OCI-LY7 (cell line): ENCODE measurements at regions not wholly inside any gene's neighbourhood (a gene's known extent, or its start where the extent isn't known, plus 50 kb on each side); places are given as distances from the start of the nearest gene placed in this dataset.

Source experiments
- BruUV-seq: library from RNA; stranded (reverse); fragments of 400-500 nt; replicated peaks from 2 replicates; lab custom pipeline; 2021; lab: Mats Ljungman, UMichigan
- CTCF ChIA-PET: fragments of 300-600 bp; sonication (Branson Sonifier 250); formaldehyde crosslinking; loops from one replicate; lab custom pipeline; 2022; ENCODE audit warnings: antibody characterized with exemption; ENCODE audit not compliant: unreplicated experiment; lab: Charles Lee
- POLR2A ChIA-PET: fragments of 300-600 bp; sonication (Branson Sonifier 250); formaldehyde crosslinking; loops from one replicate; lab custom pipeline; 2022; ENCODE audit warnings: antibody characterized with exemption; lab: Charles Lee
- DNase-seq: peaks from one replicate; pipeline ENCODE4 v3.0.0-alpha.2; 2015; ENCODE audit warnings: low spot score
- H2AFZ ChIP-seq: fragments of 200-600 bp; sonication (generic), shearing (Covaris generic); 2 replicates; pipeline ENCODE4 v1.6.1; 2014; ENCODE audit warnings: mild to moderate bottlenecking, antibody characterized with exemption, low read length, moderate library complexity
- H3K27ac ChIP-seq: fragments of 200-600 bp; sonication (generic); 2 replicates; pipeline ENCODE4 v1.5.1; 2014; ENCODE audit warnings: mixed run types, low read depth, mild to moderate bottlenecking, moderate library complexity, low read length, inconsistent platforms; ENCODE audit not compliant: poor library complexity, severe bottlenecking
- H3K36me3 ChIP-seq: fragments of 200-600 bp; sonication (generic); 2 replicates; pipeline ENCODE4 v1.6.1; 2014; ENCODE audit warnings: mild to moderate bottlenecking, antibody characterized with exemption, low read length, moderate library complexity, mixed read lengths; ENCODE audit not compliant: insufficient read depth
- H3K4me1 ChIP-seq: fragments of 200-600 bp; sonication (generic); 2 replicates; pipeline ENCODE4 v1.5.1; 2014; ENCODE audit warnings: mild to moderate bottlenecking, low read length; ENCODE audit not compliant: insufficient read depth, poor library complexity, severe bottlenecking
- H3K4me2 ChIP-seq: fragments of 200-600 bp; sonication (generic); 2 replicates; pipeline ENCODE4 v1.6.1; 2014; ENCODE audit warnings: mild to moderate bottlenecking, low read length
- H3K4me3 ChIP-seq: fragments of 200-600 bp; sonication (generic); 2 replicates; pipeline ENCODE4 v1.5.1; 2014; ENCODE audit warnings: mild to moderate bottlenecking, low read depth, low read length; ENCODE audit not compliant: poor library complexity, severe bottlenecking
- H3K79me2 ChIP-seq: fragments of 200-600 bp; sonication (generic); 2 replicates; pipeline ENCODE4 v1.6.1; 2016; ENCODE audit warnings: low read depth, mild to moderate bottlenecking, low read length, moderate library complexity, mixed read lengths; ENCODE audit not compliant: insufficient read depth
- H3K9me2 ChIP-seq: fragments of 200-600 bp; sonication (generic); 2 replicates; pipeline ENCODE4 v1.6.1; 2016; ENCODE audit warnings: mild to moderate bottlenecking, low read length, mixed read lengths; ENCODE audit not compliant: insufficient read depth
- H3K9me3 ChIP-seq: fragments of 200-600 bp; sonication (generic); 2 replicates; pipeline ENCODE4 v1.6.1; 2014; ENCODE audit warnings: mild to moderate bottlenecking, mixed run types, low read length, mixed read lengths
- H4K20me1 ChIP-seq: fragments of 200-600 bp; sonication (generic); 2 replicates; pipeline ENCODE4 v1.6.1; 2014; ENCODE audit warnings: mild to moderate bottlenecking, antibody characterized with exemption, low read length, moderate library complexity, mixed read lengths; ENCODE audit not compliant: insufficient read depth
- EZH2phosphoT487 ChIP-seq: fragments of 200-600 bp; sonication (generic); IDR thresholded peaks from 2 replicates; pipeline ENCODE4 v1.6.1; 2018; ENCODE audit warnings: low read depth, borderline replicate concordance, mild to moderate bottlenecking, mixed run types, antibody characterized with exemption, low read length, moderate library complexity, mixed read lengths
- intact Hi-C: fragments of 100-400 bp; cut with micrococcal nuclease; formaldehyde crosslinking; loops from one replicate; pipeline ENCODE4 v1.10.0; 2022; ENCODE audit not compliant: unreplicated experiment
- TF ChIP-seq, protein P1 (sequence below): fragments of 200-600 bp; sonication (generic); conservative IDR thresholded peaks from 2 replicates; pipeline ENCODE4 v1.5.1; 2014; ENCODE audit warnings: mild to moderate bottlenecking, antibody characterized with exemption, low read length, moderate library complexity, mixed read lengths

DNA sequence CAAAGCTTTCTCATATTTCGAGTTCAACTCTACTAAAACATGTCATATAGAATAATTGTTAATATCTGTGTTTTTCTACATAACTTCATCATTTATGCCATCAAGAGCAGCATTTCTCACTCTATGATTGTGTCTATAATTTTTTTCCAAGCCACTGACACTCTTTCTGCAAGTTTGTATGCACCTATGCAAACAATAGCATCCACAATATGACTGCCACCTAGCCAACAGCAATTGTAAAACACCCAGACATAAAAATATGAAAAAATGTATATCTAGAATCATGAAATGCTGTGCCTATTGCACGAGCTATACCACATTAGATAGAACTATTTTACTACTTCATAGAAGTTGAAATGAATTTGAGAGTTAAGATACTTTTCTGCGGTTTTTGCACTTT is 286.5 kb upstream of the MARCKS start:
- H3K4me1 ChIP-seq: no peaks in the 10 kb centered on the region
- H3K79me2 ChIP-seq: no peaks in the 10 kb centered on the region
- intact Hi-C loops: no loop called here
- no peak overlapping the region for H2AFZ ChIP-seq
- no peaks in the 10 kb centered on the region for H3K9me3 ChIP-seq
- no peaks in the 10 kb centered on the region for H3K9me2 ChIP-seq
- no peak overlapping the region for H3K4me2 ChIP-seq
- no peak overlapping the region for H3K27ac ChIP-seq
- no peaks in the 10 kb centered on the region for H4K20me1 ChIP-seq
- CTCF ChIA-PET: no interaction called here
- no peak for DNase-seq
- H3K36me3 ChIP-seq: no peaks in the 10 kb centered on the region
- BruUV-seq: no TSS peak
- TF ChIP-seq EZH2phosphoT487: no peak
- TF ChIP-seq, protein P1, sequence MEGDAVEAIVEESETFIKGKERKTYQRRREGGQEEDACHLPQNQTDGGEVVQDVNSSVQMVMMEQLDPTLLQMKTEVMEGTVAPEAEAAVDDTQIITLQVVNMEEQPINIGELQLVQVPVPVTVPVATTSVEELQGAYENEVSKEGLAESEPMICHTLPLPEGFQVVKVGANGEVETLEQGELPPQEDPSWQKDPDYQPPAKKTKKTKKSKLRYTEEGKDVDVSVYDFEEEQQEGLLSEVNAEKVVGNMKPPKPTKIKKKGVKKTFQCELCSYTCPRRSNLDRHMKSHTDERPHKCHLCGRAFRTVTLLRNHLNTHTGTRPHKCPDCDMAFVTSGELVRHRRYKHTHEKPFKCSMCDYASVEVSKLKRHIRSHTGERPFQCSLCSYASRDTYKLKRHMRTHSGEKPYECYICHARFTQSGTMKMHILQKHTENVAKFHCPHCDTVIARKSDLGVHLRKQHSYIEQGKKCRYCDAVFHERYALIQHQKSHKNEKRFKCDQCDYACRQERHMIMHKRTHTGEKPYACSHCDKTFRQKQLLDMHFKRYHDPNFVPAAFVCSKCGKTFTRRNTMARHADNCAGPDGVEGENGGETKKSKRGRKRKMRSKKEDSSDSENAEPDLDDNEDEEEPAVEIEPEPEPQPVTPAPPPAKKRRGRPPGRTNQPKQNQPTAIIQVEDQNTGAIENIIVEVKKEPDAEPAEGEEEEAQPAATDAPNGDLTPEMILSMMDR: peak; percentile 47
- H3K4me3 ChIP-seq: no peak overlapping the region
- POLR2A ChIA-PET: interaction anchor here (0.6 to 0.7 kb wide), 2 partner anchors 194 to 248 kb away, joined by 4 to 5 read pairs; no protein-coding TSS in a partner anchor

DNA sequence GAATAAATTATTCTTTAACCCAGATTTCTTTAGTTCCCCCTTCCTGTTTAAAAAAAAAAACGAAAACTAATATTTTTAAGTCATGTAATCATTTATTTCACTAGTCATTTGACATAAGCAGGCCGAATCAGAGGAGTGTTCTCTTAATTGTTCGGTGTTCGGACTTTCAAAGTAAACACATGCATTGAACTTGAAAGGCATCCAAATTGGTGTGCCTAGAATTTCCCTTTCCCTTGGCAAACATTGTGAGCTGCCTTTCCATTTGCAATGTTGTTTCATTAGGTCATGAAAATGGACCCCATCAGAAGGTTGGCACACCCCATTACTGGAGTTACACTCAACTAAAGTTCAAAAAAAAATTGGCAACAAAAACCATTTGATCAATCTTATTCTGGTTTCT is 283.0 kb upstream of the MARCKS start:
- Histone ChIP-seq H3K79me2 (no peaks in the 10 kb centered on the region), H4K20me1 (no peaks in the 10 kb centered on the region), H3K27ac (no peak overlapping the region), H3K9me2 (no peaks in the 10 kb centered on the region), H3K9me3 (peaks cover 6% of the 10 kb centered on the region; the same call in 1 of the 2 replicates), H3K36me3 (no peaks in the 10 kb centered on the region), H3K4me3 (no peak overlapping the region), H3K4me2 (no peak overlapping the region), H3K4me1 (peaks cover 3% of the 10 kb centered on the region), H2AFZ (no peak overlapping the region)
- TF ChIP-seq, protein P1: no peak
- TF ChIP-seq EZH2phosphoT487: no peak
- ChIA-PET CTCF (no interaction called here), POLR2A (interaction anchor here (1.3 kb wide), 1 partner anchor 12 kb away, joined by 5 read pairs; no protein-coding TSS in a partner anchor)
- intact Hi-C loops: no loop called here
- no TSS peak for BruUV-seq
- no peak for DNase-seq

DNA sequence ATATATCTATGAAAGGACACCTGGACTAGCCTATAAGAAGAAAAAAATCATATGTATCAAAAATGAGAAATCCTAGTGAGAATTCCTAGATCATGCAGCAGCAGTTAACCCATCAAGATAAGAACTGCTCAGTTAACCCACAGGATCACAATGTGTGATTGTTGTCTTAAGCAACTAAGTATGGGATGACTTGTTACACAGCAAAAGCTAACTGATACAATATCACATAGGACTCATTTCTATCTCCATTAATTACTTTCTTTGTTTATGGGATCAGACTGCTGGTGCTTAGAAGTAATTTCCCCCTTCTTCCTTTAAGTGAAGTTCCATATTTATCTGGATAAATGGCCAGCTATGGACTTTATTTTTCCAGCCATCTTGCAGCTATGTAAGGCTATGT is 280.8 kb upstream of the MARCKS start:
- BruUV-seq: no TSS peak
- DNase-seq: no peak
- H3K9me2 ChIP-seq: no peaks in the 10 kb centered on the region
- peaks cover 6% of the 10 kb centered on the region; the same call in 1 of the 2 replicates for H3K9me3 ChIP-seq
- POLR2A ChIA-PET: interaction anchor here (0.6 to 0.8 kb wide), 2 partner anchors 75 to 138 kb away, joined by 3 to 4 read pairs; no protein-coding TSS in a partner anchor
- H3K4me3 ChIP-seq: no peak overlapping the region
- H3K79me2 ChIP-seq: no peaks in the 10 kb centered on the region
- H2AFZ ChIP-seq: no peak overlapping the region
- H3K4me1 ChIP-seq: peaks cover 3% of the 10 kb centered on the region
- TF ChIP-seq, protein P1: no peak
- no peak for TF ChIP-seq EZH2phosphoT487
- intact Hi-C loops: no loop called here
- H3K27ac ChIP-seq: no peak overlapping the region
- H4K20me1 ChIP-seq: no peaks in the 10 kb centered on the region
- no peaks in the 10 kb centered on the region for H3K36me3 ChIP-seq
- no peak overlapping the region for H3K4me2 ChIP-seq
- CTCF ChIA-PET: no interaction called here
